Tibial nerve (tissue), 4 donors: ENCODE measurements at regions not wholly inside any gene's neighbourhood (a gene's known extent, or its start where the extent isn't known, plus 50 kb on each side); places are given as distances from the start of the nearest gene placed in this dataset.

Experiments used
- DNase-seq, 2 donors: peaks; one replicate each; pipeline ENCODE4 v3.0.0-alpha.2; 2019; ENCODE audit warnings: low spot score in 2 of 2
- H3K27ac ChIP-seq, 4 donors: fragments of 200-600 bp; sonication (generic) in 3 of 4; one replicate each; pipeline ENCODE4 v1.5.1; 2017 to 2019; ENCODE audit warnings: mild to moderate bottlenecking in 1 of 4
- H3K27me3 ChIP-seq, 2 donors: fragments of 200-600 bp; sonication (generic) in 1 of 2; one replicate each; pipeline versions ENCODE4 v1.5.1 to v1.6.0; 2017 to 2019
- H3K36me3 ChIP-seq, 3 donors: fragments of 200-600 bp; sonication (generic); one replicate each; pipeline ENCODE4 v1.5.1; 2018 to 2019
- H3K4me1 ChIP-seq, 4 donors: fragments of 200-600 bp; sonication (generic) in 3 of 4; one replicate each; pipeline ENCODE4 v1.5.1; 2017 to 2019
- H3K4me3 ChIP-seq, 4 donors: fragments of 200-600 bp; sonication (generic) in 3 of 4; one replicate each; pipeline ENCODE4 v1.5.1; 2017 to 2019; ENCODE audit warnings: mild to moderate bottlenecking in 1 of 4, moderate library complexity in 1 of 4
- H3K9me3 ChIP-seq, 4 donors: fragments of 200-600 bp; sonication (generic) in 3 of 4; one replicate each; pipeline ENCODE4 v1.5.1; 2017 to 2019
- CTCF ChIP-seq, 5 experiments: fragments of 200-600 bp in 3 of 5; fragments of 450-650 bp in 2 of 5; sonication (generic) in 3 of 5; IDR thresholded peaks; one replicate each; pipeline ENCODE4 v1.5.1; 2016 to 2019; ENCODE audit warnings: antibody characterized with exemption in 5 of 5, mild to moderate bottlenecking in 3 of 5, moderate library complexity in 2 of 5
- EP300 ChIP-seq, 2 donors: sonication (generic); formaldehyde crosslinking; IDR thresholded peaks; one replicate each; pipeline ENCODE4 v1.6.1; 2017; ENCODE audit warnings: antibody characterized with exemption in 2 of 2, mild to moderate bottlenecking in 1 of 2
- POLR2A ChIP-seq, 2 donors: fragments of 450-650 bp; IDR thresholded peaks; one replicate each; pipeline ENCODE4 v1.6.1; 2017; ENCODE audit warnings: antibody characterized with exemption in 2 of 2, mild to moderate bottlenecking in 2 of 2, moderate library complexity in 2 of 2
- WGBS, 2 donors: methylation state at CpG; one replicate each; pipeline ENCODE4 v1.1.5; 2018; 5-methylcytosine and 5-hydroxymethylcytosine counted together

GRCh38 chr1:221013691-221014660, 134.7 kb downstream of the HLX start:
- Histone ChIP-seq H3K4me1 (peaks cover 0 to 17% (median 0%) of the 10 kb centered on the region in 4 donors), H3K27me3 (no peaks in the 10 kb centered on the region), H3K27ac (no peak overlapping the region), H3K4me3 (no peak overlapping the region), H3K36me3 (no peaks in the 10 kb centered on the region), H3K9me3 (no peaks in the 10 kb centered on the region)
- no peak for DNase-seq
- WGBS, 2 donors = 89 to 90% methylated on average over 3 of the region's 3 CpGs
- no peak for TF ChIP-seq EP300 (IDR thresholded peaks at IDR 0.05)
- no peak for TF ChIP-seq POLR2A (IDR thresholded peaks at IDR 0.05)
- TF ChIP-seq CTCF (IDR thresholded peaks at IDR 0.05) = no peak

- Histone ChIP-seq H3K4me3 (no peak overlapping the region), H3K27ac (no peak overlapping the region), H3K4me1 (peaks cover 0 to 17% (median 0%) of the 10 kb centered on the region in 4 donors), H3K27me3 (no peaks in the 10 kb centered on the region), H3K36me3 (no peaks in the 10 kb centered on the region), H3K9me3 (no peaks in the 10 kb centered on the region)
- WGBS, 2 donors = 84 to 87% methylated on average over 5 of the region's 5 CpGs
- DNase-seq = no peak
- TF ChIP-seq EP300 (IDR thresholded peaks at IDR 0.05) (no peak), POLR2A (IDR thresholded peaks at IDR 0.05) (no peak), CTCF (IDR thresholded peaks at IDR 0.05) (no peak)
Observed at GRCh38 chr1:221015159-221015790, 136.0 kb downstream of the HLX start.

- H3K9me3 ChIP-seq = no peaks in the 10 kb centered on the region
- DNase-seq = no peak
- no peaks in the 10 kb centered on the region for H3K27me3 ChIP-seq
- peaks cover 0 to 17% (median 0%) of the 10 kb centered on the region in 4 donors for H3K4me1 ChIP-seq
- TF ChIP-seq POLR2A (IDR thresholded peaks at IDR 0.05) = no peak
- TF ChIP-seq CTCF (IDR thresholded peaks at IDR 0.05) = no peak
- no peak for TF ChIP-seq EP300 (IDR thresholded peaks at IDR 0.05)
- H3K27ac ChIP-seq = no peak overlapping the region
- no peaks in the 10 kb centered on the region for H3K36me3 ChIP-seq
- H3K4me3 ChIP-seq = no peak overlapping the region
Observed at GRCh38 chr1:221016751-221017150, 137.5 kb downstream of the HLX start.

GRCh38 chr1:221018414-221018813, 139.2 kb downstream of the HLX start:
- 87 to 89% methylated on average over 1 of the region's 1 CpG for WGBS, 2 donors
- TF ChIP-seq POLR2A (IDR thresholded peaks at IDR 0.05) = no peak
- TF ChIP-seq EP300 (IDR thresholded peaks at IDR 0.05) = no peak
- TF ChIP-seq CTCF (IDR thresholded peaks at IDR 0.05) = no peak
- DNase-seq = no peak
- Histone ChIP-seq H3K27me3 (no peaks in the 10 kb centered on the region), H3K36me3 (no peaks in the 10 kb centered on the region), H3K9me3 (no peaks in the 10 kb centered on the region), H3K4me1 (peaks cover 0 to 12% (median 0%) of the 10 kb centered on the region in 4 donors), H3K27ac (no peak overlapping the region), H3K4me3 (no peak overlapping the region)

GRCh38 chr1:221022331-221022730, 143.1 kb downstream of the HLX start:
- TF ChIP-seq CTCF (IDR thresholded peaks at IDR 0.05) = no peak
- TF ChIP-seq EP300 (IDR thresholded peaks at IDR 0.05) = no peak
- TF ChIP-seq POLR2A (IDR thresholded peaks at IDR 0.05) = no peak
- Histone ChIP-seq H3K27ac (no peak overlapping the region), H3K9me3 (no peaks in the 10 kb centered on the region), H3K27me3 (no peaks in the 10 kb centered on the region), H3K36me3 (no peaks in the 10 kb centered on the region), H3K4me1 (no peaks in the 10 kb centered on the region), H3K4me3 (no peak overlapping the region)
- no peak for DNase-seq
- 83 to 87% methylated on average over 3 of the region's 3 CpGs for WGBS, 2 donors
